ENCODE measurements at regions not wholly inside any gene's neighbourhood (a gene's known extent, or its start where the extent isn't known, plus 50 kb on each side); places are given as distances from the start of the nearest gene placed in this dataset.

DNA sequence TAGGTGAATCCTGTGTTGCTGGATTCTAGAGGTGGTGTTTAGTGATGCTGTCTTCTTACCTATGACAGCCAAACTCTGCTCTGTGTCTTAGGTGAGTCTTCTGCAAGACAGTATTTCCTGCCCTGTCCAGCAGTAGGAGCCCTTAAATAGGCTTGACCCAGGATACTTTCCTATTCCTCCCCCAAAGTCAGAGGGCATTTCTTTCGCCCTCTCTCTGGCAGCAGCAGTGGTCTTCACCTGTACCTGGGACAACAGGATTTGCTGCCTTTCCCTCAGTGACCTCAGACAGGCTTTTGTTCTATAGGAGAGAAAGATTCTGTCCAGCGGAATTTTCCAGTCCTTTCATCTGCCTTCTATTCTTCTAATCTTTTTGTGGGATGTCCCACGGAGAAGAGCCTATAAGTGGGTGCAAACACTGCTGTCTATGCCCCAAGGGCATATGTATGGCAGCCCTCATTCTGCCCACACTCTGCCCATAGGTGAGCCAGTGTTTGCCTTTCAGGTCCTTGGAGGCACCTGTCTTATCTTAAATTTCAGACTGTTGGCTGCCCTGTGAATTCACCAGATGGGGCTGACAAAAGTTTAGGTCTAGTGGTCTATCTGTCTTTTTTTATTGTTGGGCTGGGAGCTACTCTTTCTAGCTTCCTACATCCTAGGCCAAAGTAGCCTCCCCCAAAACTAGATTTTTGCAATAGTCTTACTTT lies 177.3 kb upstream of the SPOPL start:
- H3K9me3 Mint-ChIP-seq, result no peaks in the 10 kb centered on the region
- intact Hi-C loops (cut with micrococcal nuclease), result no loop called here
- no peaks in the 10 kb centered on the region for H3K4me1 Mint-ChIP-seq (ENCODE audit: low read depth)
- no peaks in the 10 kb centered on the region for H3K36me3 Mint-ChIP-seq (ENCODE audit: low read depth)
- ATAC-seq (no peak), DNase-seq (no peak)
- H3K27ac Mint-ChIP-seq, result no peak overlapping the region
- ChIA-PET CTCF (no interaction called here), POLR2A (no interaction called here)
- H3K4me3 Mint-ChIP-seq, result no peak overlapping the region
- TF ChIP-seq, protein P1, sequence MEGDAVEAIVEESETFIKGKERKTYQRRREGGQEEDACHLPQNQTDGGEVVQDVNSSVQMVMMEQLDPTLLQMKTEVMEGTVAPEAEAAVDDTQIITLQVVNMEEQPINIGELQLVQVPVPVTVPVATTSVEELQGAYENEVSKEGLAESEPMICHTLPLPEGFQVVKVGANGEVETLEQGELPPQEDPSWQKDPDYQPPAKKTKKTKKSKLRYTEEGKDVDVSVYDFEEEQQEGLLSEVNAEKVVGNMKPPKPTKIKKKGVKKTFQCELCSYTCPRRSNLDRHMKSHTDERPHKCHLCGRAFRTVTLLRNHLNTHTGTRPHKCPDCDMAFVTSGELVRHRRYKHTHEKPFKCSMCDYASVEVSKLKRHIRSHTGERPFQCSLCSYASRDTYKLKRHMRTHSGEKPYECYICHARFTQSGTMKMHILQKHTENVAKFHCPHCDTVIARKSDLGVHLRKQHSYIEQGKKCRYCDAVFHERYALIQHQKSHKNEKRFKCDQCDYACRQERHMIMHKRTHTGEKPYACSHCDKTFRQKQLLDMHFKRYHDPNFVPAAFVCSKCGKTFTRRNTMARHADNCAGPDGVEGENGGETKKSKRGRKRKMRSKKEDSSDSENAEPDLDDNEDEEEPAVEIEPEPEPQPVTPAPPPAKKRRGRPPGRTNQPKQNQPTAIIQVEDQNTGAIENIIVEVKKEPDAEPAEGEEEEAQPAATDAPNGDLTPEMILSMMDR (IDR thresholded peaks at IDR 0.05), result no peak
- H3K27me3 Mint-ChIP-seq, result no peaks in the 10 kb centered on the region

DNA sequence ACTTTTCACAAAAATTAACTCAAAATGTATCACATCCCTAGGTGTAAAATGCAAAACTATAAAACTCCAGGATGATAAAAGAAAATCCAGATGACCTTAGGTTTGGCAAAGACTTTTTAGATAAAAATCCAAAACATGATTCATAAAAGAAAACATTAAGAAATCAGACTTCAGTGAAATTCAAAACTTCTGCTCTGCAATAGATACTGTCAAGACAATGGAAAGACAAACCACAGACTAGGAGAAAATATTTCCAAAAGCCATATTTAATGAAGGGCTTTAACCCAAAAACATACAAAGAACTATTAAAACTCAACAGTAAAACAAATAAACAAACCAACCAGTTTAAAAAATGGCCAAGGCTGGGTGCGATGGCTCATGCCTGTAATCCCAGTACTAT lies 173.6 kb upstream of the SPOPL start:
- POLR2A ChIA-PET, result no interaction called here
- no peak for ATAC-seq
- DNase-seq, result no peak
- Mint-ChIP-seq H3K27ac (no peak overlapping the region), H3K4me3 (no peak overlapping the region), H3K9me3 (no peaks in the 10 kb centered on the region), H3K4me1 (ENCODE audit: low read depth) (no peaks in the 10 kb centered on the region), H3K36me3 (ENCODE audit: low read depth) (no peaks in the 10 kb centered on the region), H3K27me3 (no peaks in the 10 kb centered on the region)
- TF ChIP-seq, protein P1 (IDR thresholded peaks at IDR 0.05), result no peak
- CTCF ChIA-PET, result no interaction called here
- intact Hi-C loops (cut with micrococcal nuclease), result no loop called here

DNA sequence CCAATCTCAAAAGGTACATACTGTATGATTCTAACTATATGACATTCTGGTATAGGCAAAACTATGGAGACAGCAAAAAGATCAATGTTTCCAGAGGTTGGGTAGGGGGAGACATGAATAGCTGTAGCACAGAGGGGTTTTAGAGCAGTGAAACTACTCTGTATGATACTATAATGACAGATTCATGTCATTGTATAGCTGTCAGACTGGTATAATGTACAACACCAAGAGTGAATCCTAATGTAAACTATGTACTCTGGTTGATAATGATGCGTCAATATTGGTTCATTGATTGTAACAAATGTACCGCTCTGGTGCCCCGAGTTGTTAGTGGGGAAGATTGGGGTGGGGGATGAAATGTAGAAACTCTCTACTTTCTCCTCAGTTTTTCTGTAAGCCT lies 172.4 kb upstream of the SPOPL start:
- ATAC-seq (no peak), DNase-seq (no peak)
- Mint-ChIP-seq H3K9me3 (no peaks in the 10 kb centered on the region), H3K36me3 (ENCODE audit: low read depth) (no peaks in the 10 kb centered on the region), H3K27ac (no peak overlapping the region), H3K4me3 (no peak overlapping the region), H3K4me1 (ENCODE audit: low read depth) (no peaks in the 10 kb centered on the region), H3K27me3 (no peaks in the 10 kb centered on the region)
- ChIA-PET CTCF (no interaction called here), POLR2A (no interaction called here)
- TF ChIP-seq, protein P1 (IDR thresholded peaks at IDR 0.05), result no peak
- intact Hi-C loops (cut with micrococcal nuclease), result no loop called here

DNA sequence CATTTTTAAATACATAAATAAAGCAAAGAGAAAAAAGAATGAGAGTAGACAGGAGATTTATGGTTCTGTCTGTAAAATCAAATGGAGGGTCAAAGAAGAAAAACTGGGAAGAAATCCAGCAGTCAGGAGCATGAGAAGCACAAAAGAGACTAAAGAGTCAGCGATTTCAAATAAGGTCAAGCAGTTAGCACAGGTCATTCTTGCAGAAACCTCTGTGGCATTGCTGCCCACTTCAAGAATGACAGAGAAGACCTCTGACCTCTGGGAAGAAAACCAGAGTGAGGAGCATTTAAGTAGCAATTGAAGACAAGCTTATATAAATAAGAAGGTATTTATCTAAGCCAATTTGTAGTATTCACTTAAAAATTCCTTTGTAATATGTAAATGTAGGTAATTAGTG lies 172.0 kb upstream of the SPOPL start:
- CTCF ChIA-PET, result no interaction called here
- no peaks in the 10 kb centered on the region for H3K36me3 Mint-ChIP-seq (ENCODE audit: low read depth)
- H3K4me1 Mint-ChIP-seq (ENCODE audit: low read depth), result no peaks in the 10 kb centered on the region
- H3K27ac Mint-ChIP-seq, result no peak overlapping the region
- no peaks in the 10 kb centered on the region for H3K27me3 Mint-ChIP-seq
- TF ChIP-seq, protein P1 (IDR thresholded peaks at IDR 0.05), result no peak
- DNase-seq (no peak), ATAC-seq (no peak)
- POLR2A ChIA-PET, result no interaction called here
- intact Hi-C loops (cut with micrococcal nuclease), result no loop called here
- H3K9me3 Mint-ChIP-seq, result no peaks in the 10 kb centered on the region
- H3K4me3 Mint-ChIP-seq, result no peak overlapping the region

DNA sequence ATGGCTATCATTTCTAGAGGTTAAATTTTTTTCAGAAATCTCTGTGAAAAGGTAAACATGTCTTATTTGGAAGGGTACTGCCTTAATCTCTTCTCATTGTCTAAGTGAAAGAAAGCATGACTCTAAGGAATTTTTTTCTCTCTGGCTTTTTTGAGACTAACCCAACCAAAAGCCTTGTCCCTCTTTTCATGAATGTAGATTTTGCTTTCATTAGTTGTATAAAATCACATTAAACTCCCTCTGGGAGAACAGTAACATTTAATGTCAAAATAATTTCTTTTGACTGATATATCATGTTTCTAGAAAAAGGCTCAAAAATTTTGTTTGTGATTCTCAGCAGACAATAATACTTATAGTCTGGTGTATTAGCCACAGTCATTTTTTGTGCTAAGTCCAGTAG lies 168.4 kb upstream of the SPOPL start:
- Mint-ChIP-seq H3K4me3 (no peak overlapping the region), H3K36me3 (ENCODE audit: low read depth) (no peaks in the 10 kb centered on the region), H3K9me3 (no peaks in the 10 kb centered on the region), H3K27me3 (no peaks in the 10 kb centered on the region), H3K27ac (no peak overlapping the region), H3K4me1 (ENCODE audit: low read depth) (no peaks in the 10 kb centered on the region)
- CTCF ChIA-PET, result no interaction called here
- TF ChIP-seq, protein P1 (IDR thresholded peaks at IDR 0.05), result no peak
- DNase-seq, result no peak
- POLR2A ChIA-PET, result no interaction called here
- no peak for ATAC-seq
- intact Hi-C loops (cut with micrococcal nuclease), result no loop called here
